Esophagus squamous epithelium (tissue), 5 donors: ENCODE measurements at regions not wholly inside any gene's neighbourhood (a gene's known extent, or its start where the extent isn't known, plus 50 kb on each side); places are given as distances from the start of the nearest gene placed in this dataset.

Experiments used
- DNase-seq: peaks from one replicate; lab custom pipeline; 2025; lab: John Stamatoyannopoulos, UW
- H3K27ac ChIP-seq, 4 donors: fragments of 200-600 bp; sonication (generic); one replicate each; pipeline ENCODE4 v1.5.1; 2016 to 2019; ENCODE audit warnings: mild to moderate bottlenecking in 1 of 4
- H3K27me3 ChIP-seq, 4 donors: fragments of 200-600 bp; sonication (generic); 1 replicate in 3 of 4; 2 replicates in 1 of 4; pipeline versions ENCODE4 v1.5.1 to v1.6.0; 2017 to 2021; ENCODE audit warnings: antibody characterized with exemption in 1 of 4
- H3K36me3 ChIP-seq, 3 donors: fragments of 200-600 bp; sonication (generic); one replicate each; pipeline ENCODE4 v1.5.1; 2016 to 2019
- H3K4me1 ChIP-seq, 3 donors: fragments of 200-600 bp; sonication (generic); one replicate each; pipeline ENCODE4 v1.5.1; 2017 to 2019
- H3K4me3 ChIP-seq, 4 donors: fragments of 200-600 bp; sonication (generic); 1 replicate in 3 of 4; 2 replicates in 1 of 4; pipeline ENCODE4 v1.5.1; 2016 to 2019; ENCODE audit warnings: mild to moderate bottlenecking in 2 of 4, moderate library complexity in 1 of 4
- H3K9me3 ChIP-seq, 3 donors: fragments of 200-600 bp; sonication (generic); one replicate each; pipeline ENCODE4 v1.5.1; 2016 to 2019
- CTCF ChIP-seq, 6 experiments: fragments of 450-650 bp in 4 of 6; fragments of 200-600 bp in 2 of 6; sonication (generic) in 2 of 6; IDR thresholded peaks; one replicate each; pipeline ENCODE4 v1.5.1; 2016 to 2019; ENCODE audit warnings: antibody characterized with exemption in 6 of 6, mild to moderate bottlenecking in 4 of 6, moderate library complexity in 4 of 6
- POLR2A ChIP-seq, 4 donors: fragments of 450-650 bp; IDR thresholded peaks; one replicate each; pipeline ENCODE4 v1.6.1; 2017; ENCODE audit warnings: antibody characterized with exemption in 4 of 4, mild to moderate bottlenecking in 4 of 4, moderate library complexity in 3 of 4
- WGBS, 2 donors: methylation state at CpG; one replicate each; pipeline ENCODE4 v1.1.5; 2018; 5-methylcytosine and 5-hydroxymethylcytosine counted together
- intact Hi-C: fragments of 100-400 bp; cut with DNase I; formaldehyde crosslinking; loops from one replicate; pipeline ENCODE4 v1.15.0; 2022
- donor health status: DM: yes; HTN: yes; CAD: no.

GRCh38 chr4:112901962-112902411 lies 147.5 kb upstream of the ANK2 start:
- TF ChIP-seq POLR2A (IDR thresholded peaks at IDR 0.05) (no peak), CTCF (IDR thresholded peaks at IDR 0.05) (no peak)
- no peak for DNase-seq
- no peaks in the 10 kb centered on the region for H3K27me3 ChIP-seq
- intact Hi-C loops, result no loop called here
- H3K9me3 ChIP-seq, result no peaks in the 10 kb centered on the region
- 92 to 93% methylated on average over 1 of the region's 1 CpG for WGBS, 2 donors
- no peak overlapping the region for H3K4me3 ChIP-seq
- H3K4me1 ChIP-seq, result no peaks in the 10 kb centered on the region
- H3K27ac ChIP-seq, result no peak overlapping the region
- H3K36me3 ChIP-seq, result no peaks in the 10 kb centered on the region

GRCh38 chr4:112905728-112906127 lies 143.7 kb upstream of the ANK2 start:
- Histone ChIP-seq H3K9me3 (no peaks in the 10 kb centered on the region), H3K36me3 (no peaks in the 10 kb centered on the region), H3K4me3 (no peak overlapping the region), H3K4me1 (peaks cover 0 to 7% (median 0%) of the 10 kb centered on the region in 3 donors), H3K27ac (no peak overlapping the region), H3K27me3 (no peaks in the 10 kb centered on the region)
- intact Hi-C loops, result no loop called here
- WGBS, 2 donors, result 73 to 76% methylated on average over 4 of the region's 4 CpGs
- DNase-seq, result no peak
- TF ChIP-seq POLR2A (IDR thresholded peaks at IDR 0.05), result no peak
- no peak for TF ChIP-seq CTCF (IDR thresholded peaks at IDR 0.05)

- no peak overlapping the region for H3K27ac ChIP-seq
- WGBS, 2 donors, result 83 to 89% methylated on average over 1 of the region's 1 CpG
- intact Hi-C loops, result no loop called here
- no peak for DNase-seq
- H3K4me3 ChIP-seq, result no peak overlapping the region
- H3K36me3 ChIP-seq, result no peaks in the 10 kb centered on the region
- no peak for TF ChIP-seq CTCF (IDR thresholded peaks at IDR 0.05)
- TF ChIP-seq POLR2A (IDR thresholded peaks at IDR 0.05), result no peak
- H3K27me3 ChIP-seq, result no peaks in the 10 kb centered on the region
- H3K4me1 ChIP-seq, result peaks cover 0 to 7% (median 0%) of the 10 kb centered on the region in 3 donors
- H3K9me3 ChIP-seq, result no peaks in the 10 kb centered on the region
These were observed 140.9 kb upstream of the ANK2 start for GRCh38 chr4:112908511-112908910.

GRCh38 chr4:112910109-112910736 lies 139.2 kb upstream of the ANK2 start:
- no peak for DNase-seq
- peak overlapping the region in 2 of 4 donors; percentile 6 to 44 for H3K4me3 ChIP-seq

More at GRCh38 chr4:112910109-112910736, 139.2 kb upstream of the ANK2 start:
- H3K9me3 ChIP-seq, result no peaks in the 10 kb centered on the region
- H3K36me3 ChIP-seq, result no peaks in the 10 kb centered on the region
- intact Hi-C loops, result no loop called here
- 27 to 31% methylated on average over 7 of the region's 7 CpGs for WGBS, 2 donors
- peaks cover 0 to 7% (median 0%) of the 10 kb centered on the region in 3 donors for H3K4me1 ChIP-seq
- peak overlapping the region in 1 of 4 donors; percentile 13 for H3K27ac ChIP-seq
- H3K27me3 ChIP-seq, result no peaks in the 10 kb centered on the region
- TF ChIP-seq CTCF (IDR thresholded peaks at IDR 0.05), result no peak
- TF ChIP-seq POLR2A (IDR thresholded peaks at IDR 0.05), result no peak
